GM21737 (cell line): ENCODE measurements at regions not wholly inside any gene's neighbourhood (a gene's known extent, or its start where the extent isn't known, plus 50 kb on each side); places are given as distances from the start of the nearest gene placed in this dataset.
A peak's percentile ranks its signal among the peaks of the same experiment; 100 is the strongest.

ENCODE experiments used
- ATAC-seq: cut with Tn5 transposase; IDR thresholded peaks from one replicate; pipeline ENCODE4 v1.9.1; 2021; ENCODE audit warnings: mild to moderate bottlenecking, moderate library complexity; ENCODE audit not compliant: unreplicated experiment

GRCh38 chr9:79880626-79881025 lies 308.9 kb downstream of the TLE4 start:
- ATAC-seq, result peak; percentile 53

GRCh38 chr9:79877943-79878602 lies 306.3 kb downstream of the TLE4 start:
- ATAC-seq, result peak; percentile 44

GRCh38 chr9:79868567-79869189 lies 296.9 kb downstream of the TLE4 start:
- ATAC-seq, result no peak

GRCh38 chr9:79862921-79863890 lies 291.4 kb downstream of the TLE4 start:
- no peak for ATAC-seq

GRCh38 chr9:79858508-79858907 lies 286.7 kb downstream of the TLE4 start:
- no peak for ATAC-seq

GRCh38 chr9:79857188-79857587 lies 285.4 kb downstream of the TLE4 start:
- no peak for ATAC-seq

GRCh38 chr9:79847074-79847473 lies 275.3 kb downstream of the TLE4 start:
- no peak for ATAC-seq

GRCh38 chr9:79829566-79830302 lies 258.0 kb downstream of the TLE4 start:
- ATAC-seq, result no peak

GRCh38 chr9:79824265-79824664 lies 252.5 kb downstream of the TLE4 start:
- peak; percentile 92 for ATAC-seq

- ATAC-seq, result peak; percentile 85
Observed at GRCh38 chr9:79817438-79818004, 245.8 kb downstream of the TLE4 start.

GRCh38 chr9:79813258-79813638 lies 241.5 kb downstream of the TLE4 start:
- ATAC-seq, result no peak

GRCh38 chr9:79812507-79813257 lies 240.9 kb downstream of the TLE4 start:
- peak; percentile 78 for ATAC-seq

GRCh38 chr9:79812099-79812498 lies 240.3 kb downstream of the TLE4 start:
- peak; percentile 8 for ATAC-seq

GRCh38 chr9:79809931-79810330 lies 238.2 kb downstream of the TLE4 start:
- ATAC-seq, result no peak

- ATAC-seq, result no peak
Observed at GRCh38 chr9:79809316-79809876, 237.6 kb downstream of the TLE4 start.

- no peak for ATAC-seq
Observed at GRCh38 chr9:79807971-79808370, 236.2 kb downstream of the TLE4 start.

- no peak for ATAC-seq
Observed at GRCh38 chr9:79806086-79806485, 234.3 kb downstream of the TLE4 start.

GRCh38 chr9:79801459-79801858 lies 229.7 kb downstream of the TLE4 start:
- no peak for ATAC-seq

GRCh38 chr9:79800578-79800977 lies 228.8 kb downstream of the TLE4 start:
- no peak for ATAC-seq
